A549 (cell line): ENCODE measurements at regions not wholly inside any gene's neighbourhood (a gene's known extent, or its start where the extent isn't known, plus 50 kb on each side); places are given as distances from the start of the nearest gene placed in this dataset.

Experiments
- BCL3 ChIP-seq: fragments of >200 bp; sonication (Bioruptor Twin); formaldehyde crosslinking; IDR thresholded peaks from 3 replicates; pipeline ENCODE4 v1.6.1; 2016
- CBX2 ChIP-seq: fragments of 200-600 bp; sonication (generic); IDR thresholded peaks from 2 replicates; pipeline ENCODE4 v1.6.1; 2016; ENCODE audit warnings: low read depth, mild to moderate bottlenecking, borderline replicate concordance
- CTCF ChIP-seq: fragments of >200 bp; sonication (Bioruptor Twin); formaldehyde crosslinking; IDR thresholded peaks from 3 replicates; pipeline ENCODE4 v1.5.1; 2016
- ELK1 ChIP-seq: fragments of 150-350 bp; IDR thresholded peaks from 2 replicates; pipeline ENCODE4 v1.6.1; 2014; ENCODE audit warnings: low read depth, mild to moderate bottlenecking, low read length
- EP300 ChIP-seq, 2 experiments: fragments of >200 bp; sonication (Bioruptor Twin); formaldehyde crosslinking; IDR thresholded peaks; 2 replicates in 1 of 2; 3 replicates in 1 of 2; pipeline ENCODE4 v1.6.1; 2016 to 2017
- HDAC2 ChIP-seq: fragments of 200-600 bp; sonication (generic); IDR thresholded peaks from 2 replicates; pipeline ENCODE4 v1.6.1; 2016
- JUNB ChIP-seq: fragments of >200 bp; sonication (Bioruptor Twin); formaldehyde crosslinking; IDR thresholded peaks from 2 replicates; pipeline ENCODE4 v1.6.1; 2016
- KDM5A ChIP-seq: fragments of 200-600 bp; sonication (generic); IDR thresholded peaks from 2 replicates; pipeline ENCODE4 v1.6.1; 2016; ENCODE audit warnings: antibody characterized with exemption, mild to moderate bottlenecking
- MAX ChIP-seq: IDR thresholded peaks from 2 replicates; pipeline ENCODE4 v1.6.1; 2012
- MAZ ChIP-seq: fragments of 150-350 bp; IDR thresholded peaks from 2 replicates; pipeline ENCODE4 v1.6.1; 2014; ENCODE audit warnings: antibody characterized with exemption, low read depth, low read length, borderline replicate concordance
- POLR2A ChIP-seq: IDR thresholded peaks from 2 replicates; pipeline ENCODE4 v1.6.1; 2012; ENCODE audit warnings: mild to moderate bottlenecking, low read length
- POLR2AphosphoS2 ChIP-seq: conservative IDR thresholded peaks from 2 replicates; pipeline ENCODE4 v1.6.1; 2012; ENCODE audit warnings: low read length, improper control_type of control experiment, inconsistent platforms
- TF ChIP-seq, protein P1 (sequence below): fragments of 200-600 bp; sonication (generic); IDR thresholded peaks from 2 replicates; pipeline ENCODE4 v1.6.1; 2016; ENCODE audit warnings: antibody characterized with exemption, mild to moderate bottlenecking, moderate library complexity

DNA sequence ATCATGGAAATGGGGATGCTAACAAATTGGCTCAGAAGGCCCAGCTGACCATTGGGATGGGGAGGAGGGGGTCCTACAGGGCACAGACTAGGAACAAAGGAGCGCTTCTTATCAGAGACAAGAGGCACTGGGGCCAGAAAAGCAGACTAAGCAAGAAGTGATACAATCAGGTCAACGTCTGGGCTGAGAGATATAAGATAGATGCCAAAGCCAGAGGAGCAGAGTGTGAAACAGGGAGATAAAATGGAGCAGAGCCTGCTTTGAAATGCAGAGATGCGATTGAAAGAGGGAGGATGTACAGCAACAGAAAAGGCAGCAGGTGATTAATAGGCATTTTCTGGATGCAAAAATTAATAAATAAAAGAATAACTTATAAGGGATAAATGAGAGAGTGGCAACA, 127.5 kb upstream of the SAMSN1 start:
- TF ChIP-seq BCL3 (no peak), CTCF (no peak), POLR2A (no peak), HDAC2 (no peak), EP300 (IDR thresholded peaks at IDR 0.05) (no peak), MAZ (no peak), MAX (no peak), CBX2 (no peak), ELK1 (no peak), JUNB (no peak), POLR2AphosphoS2 (no peak), KDM5A (no peak)
- TF ChIP-seq, protein P1, sequence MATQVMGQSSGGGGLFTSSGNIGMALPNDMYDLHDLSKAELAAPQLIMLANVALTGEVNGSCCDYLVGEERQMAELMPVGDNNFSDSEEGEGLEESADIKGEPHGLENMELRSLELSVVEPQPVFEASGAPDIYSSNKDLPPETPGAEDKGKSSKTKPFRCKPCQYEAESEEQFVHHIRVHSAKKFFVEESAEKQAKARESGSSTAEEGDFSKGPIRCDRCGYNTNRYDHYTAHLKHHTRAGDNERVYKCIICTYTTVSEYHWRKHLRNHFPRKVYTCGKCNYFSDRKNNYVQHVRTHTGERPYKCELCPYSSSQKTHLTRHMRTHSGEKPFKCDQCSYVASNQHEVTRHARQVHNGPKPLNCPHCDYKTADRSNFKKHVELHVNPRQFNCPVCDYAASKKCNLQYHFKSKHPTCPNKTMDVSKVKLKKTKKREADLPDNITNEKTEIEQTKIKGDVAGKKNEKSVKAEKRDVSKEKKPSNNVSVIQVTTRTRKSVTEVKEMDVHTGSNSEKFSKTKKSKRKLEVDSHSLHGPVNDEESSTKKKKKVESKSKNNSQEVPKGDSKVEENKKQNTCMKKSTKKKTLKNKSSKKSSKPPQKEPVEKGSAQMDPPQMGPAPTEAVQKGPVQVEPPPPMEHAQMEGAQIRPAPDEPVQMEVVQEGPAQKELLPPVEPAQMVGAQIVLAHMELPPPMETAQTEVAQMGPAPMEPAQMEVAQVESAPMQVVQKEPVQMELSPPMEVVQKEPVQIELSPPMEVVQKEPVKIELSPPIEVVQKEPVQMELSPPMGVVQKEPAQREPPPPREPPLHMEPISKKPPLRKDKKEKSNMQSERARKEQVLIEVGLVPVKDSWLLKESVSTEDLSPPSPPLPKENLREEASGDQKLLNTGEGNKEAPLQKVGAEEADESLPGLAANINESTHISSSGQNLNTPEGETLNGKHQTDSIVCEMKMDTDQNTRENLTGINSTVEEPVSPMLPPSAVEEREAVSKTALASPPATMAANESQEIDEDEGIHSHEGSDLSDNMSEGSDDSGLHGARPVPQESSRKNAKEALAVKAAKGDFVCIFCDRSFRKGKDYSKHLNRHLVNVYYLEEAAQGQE, result no peak
